ENCODE measurements at regions not wholly inside any gene's neighbourhood (a gene's known extent, or its start where the extent isn't known, plus 50 kb on each side); places are given as distances from the start of the nearest gene placed in this dataset.

- Histone ChIP-seq H3K27me3 (no peaks in the 10 kb centered on the region), H3K27ac (no peak overlapping the region), H3K4me3 (no peak overlapping the region), H3K4me1 (peaks cover 0 to 4% (median 0%) of the 10 kb centered on the region in 4 donors), H3K36me3 (no peaks in the 10 kb centered on the region), H3K9me3 (no peaks in the 10 kb centered on the region)
- DNase-seq (no peak), ATAC-seq (no peak)
- intact Hi-C loops (cut with DNase I), result no loop called here
- TF ChIP-seq CTCF (IDR thresholded peaks at IDR 0.05) (no peak), POLR2A (IDR thresholded peaks at IDR 0.05) (no peak)
- WGBS (ENCODE audit: insufficient coverage, low coverage, low lambda C conversion rate, missing lambda C conversion rate), result 77% methylated on average over 5 of the region's 5 CpGs
Observed at GRCh38 chr5:149438281-149438680, 59.2 kb upstream of the IL17B start.

- 41% methylated on average over 10 of the region's 10 CpGs for WGBS (ENCODE audit: insufficient coverage, low coverage, low lambda C conversion rate, missing lambda C conversion rate)
- TF ChIP-seq POLR2A (IDR thresholded peaks at IDR 0.05) (no peak), CTCF (IDR thresholded peaks at IDR 0.05) (no peak)
- no peak for ATAC-seq
- Histone ChIP-seq H3K9me3 (no peaks in the 10 kb centered on the region), H3K4me3 (no peak overlapping the region), H3K27me3 (no peaks in the 10 kb centered on the region), H3K4me1 (no peaks in the 10 kb centered on the region), H3K36me3 (no peaks in the 10 kb centered on the region), H3K27ac (no peak overlapping the region)
- no peak for DNase-seq
- intact Hi-C loops (cut with DNase I), result no loop called here
Observed at GRCh38 chr5:149437391-149438040, 58.4 kb upstream of the IL17B start.

- ATAC-seq (no peak), DNase-seq (no peak)
- intact Hi-C loops (cut with DNase I), result no loop called here
- no peaks in the 10 kb centered on the region for H3K9me3 ChIP-seq
- no peak overlapping the region for H3K4me3 ChIP-seq
- TF ChIP-seq CTCF (IDR thresholded peaks at IDR 0.05) (no peak), POLR2A (IDR thresholded peaks at IDR 0.05) (no peak)
- H3K4me1 ChIP-seq, result peaks cover 0 to 2% (median 0%) of the 10 kb centered on the region in 4 donors
- H3K36me3 ChIP-seq, result no peaks in the 10 kb centered on the region
- H3K27ac ChIP-seq, result no peak overlapping the region
- no peaks in the 10 kb centered on the region for H3K27me3 ChIP-seq
Observed at GRCh38 chr5:149435660-149436059, 56.6 kb upstream of the IL17B start.

- Histone ChIP-seq H3K27me3 (no peaks in the 10 kb centered on the region), H3K36me3 (no peaks in the 10 kb centered on the region), H3K9me3 (no peaks in the 10 kb centered on the region), H3K27ac (no peak overlapping the region), H3K4me1 (peaks cover 0 to 4% (median 0%) of the 10 kb centered on the region in 4 donors), H3K4me3 (no peak overlapping the region)
- ATAC-seq (no peak), DNase-seq (no peak)
- intact Hi-C loops (cut with DNase I), result no loop called here
- whole genome bisulfite sequencing (ENCODE audit: insufficient coverage, low coverage, low lambda C conversion rate, missing lambda C conversion rate), result 80% methylated on average over 7 of the region's 7 CpGs
- TF ChIP-seq CTCF (IDR thresholded peaks at IDR 0.05) (no peak), POLR2A (IDR thresholded peaks at IDR 0.05) (no peak)
Observed at GRCh38 chr5:149435015-149435376, 55.9 kb upstream of the IL17B start.
